Right kidney (tissue), 1 donor: ENCODE measurements at regions not wholly inside any gene's neighbourhood (a gene's known extent, or its start where the extent isn't known, plus 50 kb on each side); places are given as distances from the start of the nearest gene placed in this dataset.
A peak's percentile ranks its signal among the peaks of the same experiment; 100 is the strongest.
"Not testable (repeated sequence)": the region's sequence is repeated elsewhere in the genome, so short reads cannot be mapped to it uniquely, and the experiment has no call there.

Source experiments
- DNase-seq: peaks from one replicate; pipeline ENCODE4 v3.0.0-alpha.2; 2016

DNA sequence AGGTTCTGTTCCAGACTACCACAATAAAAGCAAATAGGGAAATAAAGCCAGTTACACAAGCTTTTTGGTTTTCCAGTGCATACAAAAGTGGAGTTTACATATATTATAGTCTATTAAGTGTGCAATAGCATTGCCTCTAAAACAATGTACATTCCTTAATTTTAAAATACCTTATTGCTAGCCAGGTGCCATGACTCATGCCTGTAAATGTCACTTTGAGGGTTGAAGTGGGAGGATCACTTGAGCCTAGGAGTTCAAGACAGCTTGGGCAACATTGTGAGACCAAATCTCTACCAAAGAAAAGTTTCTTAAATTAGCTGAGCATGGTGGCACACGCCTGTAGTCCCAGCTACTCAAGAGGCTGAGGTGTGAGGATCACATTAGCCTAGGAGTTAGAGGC lies 52.9 kb upstream of the IMP4 start:
- DNase-seq: no peak

GRCh38 chr2:130288467-130289403 lies 54.0 kb upstream of the IMP4 start:
- DNase-seq: no peak

DNA sequence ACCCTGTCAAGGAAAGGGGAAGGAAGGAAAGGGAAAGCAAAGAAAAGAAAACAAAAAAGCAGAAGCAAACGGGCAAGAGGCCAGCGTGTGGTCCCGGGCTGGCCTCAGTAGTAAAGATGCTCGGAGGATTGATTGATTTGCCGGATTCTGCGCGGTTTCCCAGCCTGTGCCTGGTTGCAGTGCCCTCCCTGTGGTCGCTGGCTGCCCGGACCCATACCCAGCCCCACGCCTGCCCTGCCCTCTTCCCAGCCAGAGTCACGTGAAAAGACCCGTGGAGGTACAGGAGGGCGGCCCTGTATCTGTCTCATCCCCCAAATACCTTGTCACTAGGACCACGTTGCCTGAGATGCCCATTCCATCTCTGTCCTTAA lies 55.1 kb upstream of the IMP4 start:
- DNase-seq: no peak

GRCh38 chr2:130286983-130287655 lies 55.6 kb upstream of the IMP4 start:
- DNase-seq: peak; percentile 12

DNA sequence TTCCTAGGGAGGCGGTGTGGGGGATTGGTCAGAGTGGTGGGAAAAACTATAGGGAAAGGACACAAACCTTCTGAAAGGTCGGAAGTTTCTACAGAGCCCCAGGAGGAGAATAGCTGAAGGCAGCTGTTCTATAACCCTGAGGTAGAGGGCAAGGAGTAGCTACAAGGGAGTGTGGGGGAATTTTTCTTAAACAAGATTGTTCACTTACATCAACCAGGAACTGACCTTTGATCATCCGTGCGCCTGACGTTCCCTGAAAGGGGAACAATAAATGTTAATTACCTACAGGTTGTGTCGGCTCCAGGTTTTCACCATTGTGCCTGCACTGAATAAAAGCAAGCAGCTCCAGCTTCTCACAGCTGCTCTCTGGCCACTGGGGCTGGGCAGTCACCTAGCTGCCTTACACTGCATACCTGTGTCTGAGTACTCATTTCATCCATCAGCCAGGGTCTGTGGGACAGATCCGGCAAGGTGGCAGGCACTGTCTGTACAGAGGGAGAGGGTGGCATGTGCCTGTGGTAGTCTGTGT lies 59.3 kb upstream of the IMP4 start:
- not testable (repeated sequence) for DNase-seq

DNA sequence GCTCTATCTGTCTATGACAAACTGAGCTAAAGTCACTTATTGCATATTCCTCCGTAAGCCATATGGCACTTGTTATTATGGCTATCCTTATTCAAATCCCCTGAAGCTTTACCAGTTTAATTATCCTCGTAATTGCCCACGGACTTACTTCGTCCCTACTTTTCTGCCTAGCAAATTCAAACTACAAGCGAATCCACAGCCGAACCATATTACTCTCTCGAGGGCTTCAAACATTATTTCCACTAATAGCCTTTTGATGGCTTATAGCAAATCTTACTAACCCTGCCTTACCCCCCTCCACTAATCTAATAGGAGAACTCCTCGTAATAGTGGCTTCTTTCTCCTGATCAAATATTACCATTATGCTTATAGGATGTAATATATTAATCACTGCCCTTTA lies 63.1 kb upstream of the IMP4 start:
- not testable (repeated sequence) for DNase-seq

DNA sequence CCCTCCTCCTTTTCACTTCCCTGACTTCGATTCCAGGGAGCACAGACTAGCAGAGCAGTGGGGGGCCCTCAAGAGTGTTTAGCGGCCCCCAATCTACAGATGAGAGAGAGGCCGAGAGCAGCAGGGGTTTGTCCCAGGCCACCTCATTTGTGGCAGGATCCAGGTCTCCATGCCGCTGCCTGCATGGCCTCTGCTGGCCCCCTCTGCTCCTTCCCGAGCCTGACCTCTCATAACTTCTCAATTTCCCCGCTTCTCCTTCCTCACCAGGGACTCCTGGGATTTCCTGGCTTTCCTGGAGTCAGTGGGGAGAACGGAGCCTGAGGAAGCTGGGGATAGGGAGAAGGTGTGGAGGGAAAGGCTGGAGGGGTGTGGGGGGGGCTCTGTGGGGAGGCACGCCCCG lies 70.1 kb upstream of the TUBA3E start:
- DNase-seq: not testable (repeated sequence)

GRCh38 chr2:130267572-130267971 lies 69.3 kb upstream of the TUBA3E start:
- not testable (repeated sequence) for DNase-seq

GRCh38 chr2:130266836-130267235 lies 68.6 kb upstream of the TUBA3E start:
- DNase-seq: not testable (repeated sequence)

- DNase-seq: not testable (repeated sequence)
Measured at GRCh38 chr2:130265570-130266247, 67.5 kb upstream of the TUBA3E start.

GRCh38 chr2:130264901-130265320 lies 66.7 kb upstream of the TUBA3E start:
- DNase-seq: not testable (repeated sequence)

DNA sequence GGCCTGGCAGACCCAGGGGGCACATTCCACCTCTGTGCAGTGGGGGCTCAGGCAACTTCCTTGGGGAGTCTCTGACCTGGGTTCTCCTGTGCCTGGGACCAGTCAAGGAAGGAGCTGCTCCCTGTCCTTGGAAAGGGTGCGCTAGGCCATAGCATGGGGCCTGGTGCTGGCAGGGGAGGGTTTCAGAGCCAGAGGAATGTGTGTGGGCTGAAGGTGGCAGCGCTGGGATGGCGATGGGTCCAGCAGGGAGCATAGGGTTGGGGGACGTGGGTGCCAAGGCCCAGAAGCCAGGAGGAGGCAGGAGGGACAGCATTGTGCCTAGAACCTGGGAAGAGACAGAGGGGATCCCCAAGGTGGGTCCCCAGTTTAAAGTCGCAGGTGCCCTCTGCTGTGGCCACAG lies 66.3 kb upstream of the TUBA3E start:
- no peak for DNase-seq

DNA sequence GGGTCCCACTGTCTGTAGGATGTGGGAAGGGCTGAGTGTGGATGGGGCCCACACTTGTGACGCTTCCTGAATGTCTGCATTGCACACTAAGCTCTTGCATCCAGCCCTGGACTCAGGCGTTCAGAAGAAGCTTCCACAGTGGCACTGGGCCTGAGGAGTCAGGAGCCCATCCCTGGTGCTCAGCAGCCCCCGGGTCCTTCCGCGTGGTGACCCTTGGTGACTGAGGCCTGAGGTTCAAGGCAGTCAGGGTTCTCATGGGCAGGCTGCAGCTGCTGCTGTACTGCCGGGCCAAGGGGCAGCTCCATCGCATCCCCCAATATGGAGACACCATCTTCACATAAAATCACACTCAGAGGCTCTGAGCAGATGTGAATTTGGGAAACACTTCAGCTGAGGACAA lies 65.8 kb upstream of the TUBA3E start:
- no peak for DNase-seq

DNA sequence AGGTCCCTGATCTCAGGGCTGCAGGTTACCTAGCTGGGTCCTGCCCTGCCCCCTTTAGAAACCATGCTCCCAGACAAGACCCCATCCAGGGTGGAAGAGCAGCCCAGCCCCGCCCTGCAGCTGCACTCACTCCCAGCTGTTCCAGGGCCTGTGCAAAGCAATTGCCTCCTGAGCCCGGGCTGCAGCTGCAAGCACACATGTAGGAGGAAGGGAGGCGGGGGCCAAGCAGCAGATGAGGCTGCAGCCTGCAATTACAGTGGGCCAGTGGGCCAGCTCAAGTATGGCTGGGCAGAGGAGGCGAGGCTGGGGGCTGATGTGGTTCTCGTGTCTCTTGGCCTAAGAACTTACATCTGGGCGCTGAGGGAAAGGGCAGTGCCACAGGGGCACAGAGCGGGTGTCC lies 65.4 kb upstream of the TUBA3E start:
- DNase-seq: no peak

- no peak for DNase-seq
Measured at GRCh38 chr2:130261970-130262760, 63.9 kb upstream of the TUBA3E start.

DNA sequence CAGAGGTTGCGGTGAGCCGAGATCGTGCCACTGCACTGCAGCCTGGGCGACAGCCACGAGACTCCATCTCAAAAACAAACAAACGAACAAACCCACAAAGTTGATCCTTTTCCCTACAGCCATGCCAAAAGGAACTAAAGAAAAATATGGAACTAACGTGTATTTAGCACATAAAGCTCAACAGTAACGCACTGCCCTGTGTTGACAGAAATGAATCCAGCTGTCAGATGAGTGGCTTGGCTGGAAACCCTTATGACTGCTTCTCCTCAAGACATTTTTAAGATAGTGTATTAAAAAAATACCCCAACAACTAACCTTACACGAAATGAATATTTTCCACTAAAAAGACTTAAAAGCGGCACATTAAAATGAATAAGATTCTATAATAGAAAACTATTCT lies 62.9 kb upstream of the TUBA3E start:
- no peak for DNase-seq

- DNase-seq: no peak
Measured at GRCh38 chr2:130259594-130259993, 61.4 kb upstream of the TUBA3E start.

- DNase-seq: no peak
Measured at GRCh38 chr2:130258356-130258755, 60.1 kb upstream of the TUBA3E start.

DNA sequence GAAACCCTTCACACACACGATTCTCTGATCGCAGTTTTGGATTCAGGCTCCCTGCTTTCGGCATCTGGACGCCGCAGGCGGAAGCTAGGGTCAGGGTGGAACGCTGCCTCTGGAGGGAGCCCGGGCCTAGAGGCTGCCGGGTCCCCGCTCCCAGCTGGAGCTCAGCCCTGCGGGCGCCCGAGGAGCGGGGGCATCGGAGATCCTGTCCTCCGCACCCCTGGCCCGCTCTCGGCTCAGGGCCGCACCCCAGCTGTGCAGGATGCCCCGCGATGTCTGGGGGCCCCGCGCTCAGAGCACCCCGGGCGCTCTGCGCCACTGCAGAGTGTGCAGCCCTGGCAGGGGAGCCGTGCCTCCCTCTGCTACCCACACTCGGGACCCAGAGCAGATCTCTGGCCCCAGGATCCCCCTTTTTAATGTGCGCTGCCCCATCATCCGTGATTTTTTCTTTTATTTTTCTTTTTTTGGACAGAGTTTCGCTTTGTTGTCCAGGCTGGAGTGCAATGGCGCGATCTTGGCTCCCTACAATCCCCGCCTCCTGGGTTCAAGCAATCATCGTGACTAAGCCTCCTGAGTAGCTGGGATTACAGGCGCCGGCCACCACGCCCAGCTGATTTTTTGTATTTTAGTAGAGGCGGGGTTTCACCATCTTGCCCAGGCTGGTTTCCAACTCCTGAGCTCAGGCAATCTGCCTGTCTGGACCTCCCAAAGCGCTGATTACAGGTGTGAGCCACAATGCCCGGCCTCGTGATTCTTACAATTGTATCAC lies 54.8 kb upstream of the TUBA3E start:
- DNase-seq: peak; percentile 27

- peak; percentile 21 for DNase-seq
Measured at GRCh38 chr2:130251873-130252620, 53.8 kb upstream of the TUBA3E start.

DNA sequence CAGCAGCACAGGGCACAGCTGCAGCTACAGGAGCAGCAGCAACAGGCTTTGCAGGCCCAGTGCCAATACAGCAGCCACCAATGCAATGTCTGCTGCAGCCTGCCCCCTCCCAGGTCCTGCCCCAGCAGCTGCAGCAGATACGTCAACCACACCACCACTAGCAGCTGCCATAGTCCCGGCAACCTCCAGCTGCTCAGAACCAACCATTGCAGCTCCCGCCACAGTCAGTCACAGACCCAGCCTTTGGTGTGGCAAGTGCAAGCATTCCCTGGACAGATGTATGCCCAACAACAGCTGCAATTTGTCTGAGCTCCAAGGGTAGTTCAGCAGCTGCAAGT lies 53.3 kb upstream of the TUBA3E start:
- DNase-seq: no peak
